ENCODE measurements at regions not wholly inside any gene's neighbourhood (a gene's known extent, or its start where the extent isn't known, plus 50 kb on each side); places are given as distances from the start of the nearest gene placed in this dataset.

DNA sequence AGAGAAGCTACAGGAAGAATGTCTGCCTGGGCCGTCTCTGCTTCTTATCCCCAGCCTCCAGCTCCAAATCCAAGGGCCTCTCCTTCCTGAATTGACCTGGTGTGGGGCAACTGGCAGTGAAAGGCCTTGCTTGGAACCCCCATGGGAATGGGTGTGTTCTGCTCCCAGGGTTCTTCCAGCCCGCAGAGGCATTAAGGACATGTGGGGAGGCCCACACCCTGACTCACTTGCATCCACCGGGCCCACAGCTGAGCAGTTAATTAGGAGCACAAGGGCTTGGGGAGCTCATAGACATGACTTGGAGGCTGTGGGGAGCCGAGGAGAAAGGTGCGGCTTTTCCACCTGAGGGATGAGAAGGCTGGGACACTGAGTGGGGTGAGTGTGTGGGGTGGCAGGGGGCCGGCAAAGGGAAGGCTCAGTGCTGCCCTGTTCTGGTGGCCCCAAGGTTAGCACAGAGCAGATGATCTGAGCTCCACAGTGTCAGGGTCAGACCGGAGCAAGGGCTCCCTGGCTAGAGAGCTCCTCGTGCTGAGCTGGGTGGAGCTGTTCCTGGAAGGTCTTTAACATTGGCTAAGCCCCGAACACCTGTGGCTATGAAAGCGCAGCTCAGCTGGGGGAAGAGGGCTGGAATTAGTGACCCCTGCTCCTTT is 64.5 kb upstream of the NECTIN1 start:
- no peaks in the 10 kb centered on the region for H3K9me3 ChIP-seq
- WGBS, result 85% methylated on average over 10 of the region's 10 CpGs
- no peak overlapping the region for H3K27ac ChIP-seq
- H3K27me3 ChIP-seq (replicated peaks; ENCODE audit: insufficient read depth), result no peaks in the 10 kb centered on the region
- H3K4me3 ChIP-seq, result no peak overlapping the region
- H3K4me1 ChIP-seq (replicated peaks), result no peaks in the 10 kb centered on the region
- DNase-seq (ENCODE audit: low spot score), result no peak
- TF ChIP-seq POLR2A (IDR thresholded peaks at IDR 0.05), result no peak
- TF ChIP-seq, protein P1, sequence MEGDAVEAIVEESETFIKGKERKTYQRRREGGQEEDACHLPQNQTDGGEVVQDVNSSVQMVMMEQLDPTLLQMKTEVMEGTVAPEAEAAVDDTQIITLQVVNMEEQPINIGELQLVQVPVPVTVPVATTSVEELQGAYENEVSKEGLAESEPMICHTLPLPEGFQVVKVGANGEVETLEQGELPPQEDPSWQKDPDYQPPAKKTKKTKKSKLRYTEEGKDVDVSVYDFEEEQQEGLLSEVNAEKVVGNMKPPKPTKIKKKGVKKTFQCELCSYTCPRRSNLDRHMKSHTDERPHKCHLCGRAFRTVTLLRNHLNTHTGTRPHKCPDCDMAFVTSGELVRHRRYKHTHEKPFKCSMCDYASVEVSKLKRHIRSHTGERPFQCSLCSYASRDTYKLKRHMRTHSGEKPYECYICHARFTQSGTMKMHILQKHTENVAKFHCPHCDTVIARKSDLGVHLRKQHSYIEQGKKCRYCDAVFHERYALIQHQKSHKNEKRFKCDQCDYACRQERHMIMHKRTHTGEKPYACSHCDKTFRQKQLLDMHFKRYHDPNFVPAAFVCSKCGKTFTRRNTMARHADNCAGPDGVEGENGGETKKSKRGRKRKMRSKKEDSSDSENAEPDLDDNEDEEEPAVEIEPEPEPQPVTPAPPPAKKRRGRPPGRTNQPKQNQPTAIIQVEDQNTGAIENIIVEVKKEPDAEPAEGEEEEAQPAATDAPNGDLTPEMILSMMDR (IDR thresholded peaks at IDR 0.05), result no peak
- no peak for TF ChIP-seq POLR2AphosphoS5 (IDR thresholded peaks at IDR 0.05)
- intact Hi-C loops (cut with DNase I), result no loop called here
- no peaks in the 10 kb centered on the region for H3K36me3 ChIP-seq

DNA sequence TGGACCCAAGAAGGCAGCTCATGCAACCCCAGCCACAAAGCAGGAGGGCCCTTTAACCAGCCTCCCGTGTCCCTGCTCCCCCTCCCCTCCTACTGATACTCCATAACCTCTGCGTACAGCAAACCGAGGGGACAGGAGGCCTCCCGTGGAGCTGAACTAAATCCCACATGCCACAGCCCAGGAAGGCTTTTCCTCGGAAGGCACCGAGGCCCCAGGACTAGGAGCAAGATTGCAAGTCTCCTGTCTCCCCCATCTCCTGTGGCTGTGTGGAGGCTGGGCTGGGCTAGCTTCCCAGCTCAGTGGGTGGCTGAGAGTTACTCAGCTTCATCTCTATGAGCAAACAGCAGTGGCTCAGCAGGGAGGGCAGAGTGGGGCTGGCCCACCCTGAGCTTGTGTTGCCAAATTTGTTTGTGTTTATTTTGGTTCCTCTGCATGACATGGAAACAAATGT is 62.7 kb upstream of the NECTIN1 start:
- TF ChIP-seq, protein P1 (IDR thresholded peaks at IDR 0.05), result no peak
- TF ChIP-seq POLR2A (IDR thresholded peaks at IDR 0.05) (no peak), POLR2AphosphoS5 (IDR thresholded peaks at IDR 0.05) (no peak)
- DNase-seq (ENCODE audit: low spot score), result no peak
- 36% methylated on average over 6 of the region's 6 CpGs for WGBS
- no peaks in the 10 kb centered on the region for H3K36me3 ChIP-seq
- no peaks in the 10 kb centered on the region for H3K9me3 ChIP-seq
- H3K4me1 ChIP-seq (replicated peaks), result no peaks in the 10 kb centered on the region
- no peak overlapping the region for H3K27ac ChIP-seq
- no peaks in the 10 kb centered on the region for H3K27me3 ChIP-seq (replicated peaks; ENCODE audit: insufficient read depth)
- H3K4me3 ChIP-seq, result no peak overlapping the region
- intact Hi-C loops (cut with DNase I), result no loop called here

DNA sequence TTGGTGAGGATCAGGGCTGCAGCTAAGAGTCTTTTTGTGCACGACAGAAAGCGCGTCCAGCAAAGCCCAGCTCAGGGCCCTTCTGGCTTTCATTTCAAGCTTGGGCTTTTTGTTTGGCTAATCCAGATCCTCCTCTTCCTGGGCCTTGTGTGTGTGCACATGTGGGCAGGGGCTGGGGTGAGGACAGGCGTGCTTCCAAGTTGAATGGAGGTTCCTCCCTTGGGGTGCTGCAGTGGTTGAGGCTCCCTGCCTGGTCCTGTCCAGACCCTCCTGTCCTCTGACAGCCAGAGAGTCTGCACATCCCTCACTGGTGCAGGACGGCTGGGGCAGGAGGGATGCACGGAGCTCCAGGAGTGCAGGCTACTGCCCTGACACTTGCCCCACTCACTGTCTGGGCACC is 62.0 kb upstream of the NECTIN1 start:
- intact Hi-C loops (cut with DNase I), result no loop called here
- 69% methylated on average over 6 of the region's 6 CpGs for WGBS
- Histone ChIP-seq H3K9me3 (no peaks in the 10 kb centered on the region), H3K4me3 (no peak overlapping the region), H3K27ac (no peak overlapping the region), H3K27me3 (replicated peaks; ENCODE audit: insufficient read depth) (no peaks in the 10 kb centered on the region), H3K4me1 (replicated peaks) (no peaks in the 10 kb centered on the region), H3K36me3 (no peaks in the 10 kb centered on the region)
- no peak for DNase-seq (ENCODE audit: low spot score)
- TF ChIP-seq, protein P1 (IDR thresholded peaks at IDR 0.05), result no peak
- TF ChIP-seq POLR2AphosphoS5 (IDR thresholded peaks at IDR 0.05), result no peak
- TF ChIP-seq POLR2A (IDR thresholded peaks at IDR 0.05), result no peak

DNA sequence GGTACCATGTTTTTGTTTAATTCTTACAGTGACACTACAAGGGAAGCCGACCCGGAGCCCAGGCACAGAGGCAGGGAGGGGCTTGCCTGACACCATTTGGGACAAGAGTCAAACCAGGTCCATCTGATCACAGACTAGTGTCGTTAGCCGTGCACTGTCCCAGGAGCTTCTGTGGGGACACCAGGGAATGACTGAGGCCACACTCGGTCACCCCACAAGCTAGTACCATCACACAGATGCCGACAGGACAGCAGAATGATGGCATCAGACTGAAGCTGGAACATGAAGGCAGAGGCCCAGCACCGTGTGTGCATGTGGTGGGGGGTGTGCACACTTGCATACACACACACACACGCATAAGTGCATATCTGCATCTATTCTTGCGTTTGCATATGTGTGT is 61.5 kb upstream of the NECTIN1 start:
- Histone ChIP-seq H3K9me3 (no peaks in the 10 kb centered on the region), H3K4me3 (no peak overlapping the region), H3K27me3 (replicated peaks; ENCODE audit: insufficient read depth) (no peaks in the 10 kb centered on the region), H3K4me1 (replicated peaks) (no peaks in the 10 kb centered on the region), H3K27ac (no peak overlapping the region), H3K36me3 (no peaks in the 10 kb centered on the region)
- intact Hi-C loops (cut with DNase I), result no loop called here
- DNase-seq (ENCODE audit: low spot score), result no peak
- TF ChIP-seq, protein P1 (IDR thresholded peaks at IDR 0.05), result no peak
- TF ChIP-seq POLR2A (IDR thresholded peaks at IDR 0.05) (no peak), POLR2AphosphoS5 (IDR thresholded peaks at IDR 0.05) (no peak)
- WGBS, result 84% methylated on average over 9 of the region's 9 CpGs

DNA sequence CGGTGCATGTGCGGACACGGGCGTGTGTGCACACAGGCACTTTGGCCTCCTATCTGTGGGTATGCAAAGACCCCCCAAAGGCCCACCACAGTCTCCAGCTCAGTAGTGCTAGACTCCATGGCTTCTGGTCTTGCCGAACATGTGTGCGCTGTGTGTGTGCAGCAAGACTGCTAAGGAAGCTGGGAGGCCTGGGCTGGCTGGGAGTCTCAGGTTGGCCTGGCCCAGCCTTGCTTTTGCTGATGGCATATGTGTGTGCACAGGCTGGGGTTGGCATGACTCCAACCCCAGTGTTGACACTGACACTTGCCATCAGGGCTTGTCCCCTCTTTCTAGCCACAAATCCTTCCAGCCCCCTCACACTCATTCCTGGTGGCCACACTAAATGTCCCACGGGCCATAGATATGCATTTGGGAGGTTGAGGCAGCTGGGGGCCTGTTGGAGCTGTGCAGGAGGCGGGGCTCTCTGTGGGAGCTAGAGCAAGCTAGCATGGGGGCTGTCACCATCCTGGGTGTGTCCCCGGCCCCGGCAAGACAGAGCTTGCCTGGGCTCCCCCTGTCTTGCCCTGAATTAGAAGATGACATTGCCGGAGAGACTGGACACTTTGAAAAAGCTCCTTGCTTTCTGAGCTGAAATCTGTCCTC is 60.9 kb upstream of the NECTIN1 start:
- Histone ChIP-seq H3K4me3 (no peak overlapping the region), H3K27ac (no peak overlapping the region), H3K9me3 (no peaks in the 10 kb centered on the region), H3K36me3 (no peaks in the 10 kb centered on the region), H3K27me3 (replicated peaks; ENCODE audit: insufficient read depth) (no peaks in the 10 kb centered on the region), H3K4me1 (replicated peaks) (no peaks in the 10 kb centered on the region)
- intact Hi-C loops (cut with DNase I), result no loop called here
- WGBS, result 78% methylated on average over 11 of the region's 11 CpGs
- no peak for DNase-seq (ENCODE audit: low spot score)
- TF ChIP-seq, protein P1 (IDR thresholded peaks at IDR 0.05), result no peak
- no peak for TF ChIP-seq POLR2A (IDR thresholded peaks at IDR 0.05)
- TF ChIP-seq POLR2AphosphoS5 (IDR thresholded peaks at IDR 0.05), result no peak

Data from prostate gland (tissue), 2 donors.